Endothelial cell of umbilical vein (primary cell): ENCODE measurements at regions not wholly inside any gene's neighbourhood (a gene's known extent, or its start where the extent isn't known, plus 50 kb on each side); places are given as distances from the start of the nearest gene placed in this dataset.
"Not testable (repeated sequence)": the region's sequence is repeated elsewhere in the genome, so short reads cannot be mapped to it uniquely, and the experiment has no call there.

Experiments used
- CTCF ChIP-seq, 2 donors: IDR thresholded peaks; 1 replicate in 1 of 2; 2 replicates in 1 of 2; pipeline ENCODE4 v1.5.1; 2011; ENCODE audit warnings: low read length in 2 of 2, mild to moderate bottlenecking in 2 of 2, moderate library complexity in 2 of 2, control low read depth in 1 of 2, inconsistent platforms in 1 of 2, low read depth in 1 of 2; ENCODE audit not compliant: insufficient read depth in 1 of 2; ENCODE audit errors: extremely low read depth in 1 of 2
- EZH2 ChIP-seq: IDR thresholded peaks from 2 replicates; pipeline ENCODE4 v1.6.1; 2012; ENCODE audit warnings: borderline replicate concordance, low read depth, mild to moderate bottlenecking, moderate library complexity, low read length, inconsistent platforms; ENCODE audit not compliant: severe bottlenecking
- FOS ChIP-seq: IDR thresholded peaks from 2 replicates; pipeline ENCODE4 v1.6.1; 2011; ENCODE audit warnings: mild to moderate bottlenecking, low read length, moderate library complexity, borderline replicate concordance; ENCODE audit not compliant: insufficient read depth
- GATA2 ChIP-seq: IDR thresholded peaks from 2 replicates; pipeline ENCODE4 v1.7.0; 2011; ENCODE audit warnings: low read depth, mild to moderate bottlenecking, moderate library complexity, mixed read lengths, low read length; ENCODE audit not compliant: insufficient read length, insufficient read depth
- JUN ChIP-seq: IDR thresholded peaks from 2 replicates; pipeline ENCODE4 v1.6.1; 2011; ENCODE audit warnings: borderline replicate concordance, low read depth; ENCODE audit not compliant: insufficient read length, insufficient read depth
- MAX ChIP-seq: IDR thresholded peaks from 2 replicates; pipeline ENCODE4 v1.6.1; 2011; ENCODE audit not compliant: insufficient read depth, insufficient read length
- MYC ChIP-seq: IDR thresholded peaks from one replicate; pipeline ENCODE4 v1.6.1; 2011; ENCODE audit warnings: mild to moderate bottlenecking, low read depth, low read length
- POLR2A ChIP-seq: IDR thresholded peaks from 2 replicates; pipeline ENCODE4 v1.6.1; 2012; ENCODE audit warnings: low read depth, mild to moderate bottlenecking, control low read depth, low read length
- POLR2AphosphoS5 ChIP-seq: IDR thresholded peaks from 2 replicates; pipeline ENCODE4 v1.6.1; 2012; ENCODE audit warnings: low read depth, mild to moderate bottlenecking, control low read depth, low read length, moderate library complexity; ENCODE audit not compliant: insufficient read depth

- not testable (repeated sequence) for TF ChIP-seq CTCF (IDR thresholded peaks at IDR 0.05; ENCODE audit: extremely low read depth in 1 of 2, insufficient read depth in 1 of 2, low read depth in 1 of 2, low read length in 2 of 2); EZH2; POLR2A; POLR2AphosphoS5; JUN; FOS; GATA2; MAX; MYC
Measured at GRCh38 chr1:83373018-83373417, 625.9 kb downstream of the TTLL7 start.
